HCT116 (cell line): ENCODE measurements at regions not wholly inside any gene's neighbourhood (a gene's known extent, or its start where the extent isn't known, plus 50 kb on each side); places are given as distances from the start of the nearest gene placed in this dataset.

Experiments used
- ATAC-seq: fragments of 200-7000 bp; cut with Tn5 transposase; 2 replicates; pipeline ENCODE4 v1.9.1; 2020; ENCODE audit warnings: mild to moderate bottlenecking, moderate library complexity
- BruUV-seq: library from RNA; stranded (reverse); fragments of 400-500 nt; replicated peaks from 2 replicates; lab custom pipeline; 2021; lab: Mats Ljungman, UMichigan
- CTCF ChIA-PET: fragments of 300-600 bp; sonication (Branson Sonifier 250); formaldehyde crosslinking; loops from one replicate; lab custom pipeline; 2021; ENCODE audit warnings: antibody characterized with exemption; lab: Charles Lee
- POLR2A ChIA-PET: fragments of 300-600, 350-600 bp; sonication (Branson Sonifier 250); formaldehyde crosslinking; loops from one replicate; lab custom pipeline; 2021; ENCODE audit warnings: antibody characterized with exemption; lab: Charles Lee
- RAD21 ChIA-PET, 2 experiments: fragments of 300-600 bp; sonication (Branson Sonifier 250); formaldehyde crosslinking; loops; one replicate each; lab custom pipeline; 2023; ENCODE audit warnings: low total read pairs in 2 of 2; ENCODE audit not compliant: uncharacterized antibody in 2 of 2, unreplicated experiment in 2 of 2, low non-redundant PET in 1 of 2; lab: Charles Lee
- DNase-seq: peaks from one replicate; pipeline ENCODE4 v3.0.0-alpha.2; 2010; ENCODE audit warnings: low read depth, low spot score
- H2AFZ ChIP-seq: fragments of 200-600 bp; shearing (Covaris generic), sonication (generic); 2 replicates; pipeline ENCODE4 v1.6.1; 2017; ENCODE audit warnings: low read depth, mixed run types, mixed read lengths, antibody characterized with exemption, low read length; ENCODE audit not compliant: poor library complexity, severe bottlenecking
- H3K27ac ChIP-seq: 2 replicates; pipeline ENCODE4 v1.5.1; 2012; ENCODE audit warnings: low read depth, low read length
- H3K27me3 ChIP-seq: fragments of 200-600 bp; sonication (generic); 2 replicates; pipeline ENCODE4 v1.6.1; 2016; ENCODE audit warnings: mixed run types, low read length, mixed read lengths; ENCODE audit not compliant: insufficient read depth
- H3K36me3 ChIP-seq, 2 experiments: fragments of 200-500 bp in 1 of 2; fragments of 200-600 bp in 1 of 2; sonication (Bioruptor generic) in 1 of 2; sonication (generic) in 1 of 2; 2 replicates each; pipeline versions ENCODE4 v1.5.1 to v1.6.1; 2014 to 2016; ENCODE audit warnings: low read length in 2 of 2, inconsistent platforms in 1 of 2, mixed read lengths in 1 of 2, mixed run types in 1 of 2; ENCODE audit not compliant: insufficient read depth in 2 of 2, control insufficient read depth in 1 of 2
- H3K4me1 ChIP-seq, 2 experiments: fragments of 200-600 bp in 1 of 2; sonication (generic) in 1 of 2; 2 replicates each; pipeline versions ENCODE4 v1.5.1 to v1.6.1; 2012 to 2017; ENCODE audit warnings: low read length in 2 of 2, inconsistent platforms in 1 of 2, mild to moderate bottlenecking in 1 of 2, mixed read lengths in 1 of 2, mixed run types in 1 of 2, moderate library complexity in 1 of 2; ENCODE audit not compliant: insufficient read depth in 2 of 2, control insufficient read depth in 1 of 2
- H3K4me2 ChIP-seq: fragments of 200-600 bp; sonication (generic); 2 replicates; pipeline ENCODE4 v1.6.1; 2017; ENCODE audit warnings: mixed run types, low read length, mixed read lengths
- H3K4me3 ChIP-seq, 2 experiments: fragments of 200-600 bp in 1 of 2; sonication (generic) in 1 of 2; replicated peaks in 1 of 2; 2 replicates each; pipeline ENCODE4 v1.5.1; 2011 to 2016; ENCODE audit warnings: low read length in 2 of 2, control low read depth in 1 of 2, low read depth in 1 of 2, mild to moderate bottlenecking in 1 of 2, mixed read lengths in 1 of 2, mixed run types in 1 of 2
- H3K79me2 ChIP-seq: fragments of 200-600 bp; sonication (generic); 2 replicates; pipeline ENCODE4 v1.6.1; 2017; ENCODE audit warnings: mild to moderate bottlenecking, mixed run types, low read length, moderate library complexity, mixed read lengths; ENCODE audit not compliant: insufficient read depth
- H3K9ac ChIP-seq: fragments of 200-600 bp; sonication (generic); 2 replicates; pipeline ENCODE4 v1.6.1; 2016; ENCODE audit warnings: low read length, mixed read lengths
- H3K9me2 ChIP-seq: fragments of 200-600 bp; sonication (generic), shearing (Covaris generic); 2 replicates; pipeline ENCODE4 v1.6.1; 2017; ENCODE audit warnings: mixed run types, mild to moderate bottlenecking, moderate library complexity; ENCODE audit not compliant: insufficient read depth
- H3K9me3 ChIP-seq, 2 experiments: fragments of 200-500 bp in 1 of 2; fragments of 200-600 bp in 1 of 2; sonication (Bioruptor generic) in 1 of 2; sonication (generic) in 1 of 2; 2 replicates each; pipeline ENCODE4 v1.6.1; 2014 to 2017; ENCODE audit warnings: low read length in 2 of 2, mixed read lengths in 2 of 2, inconsistent platforms in 1 of 2, low read depth in 1 of 2, mild to moderate bottlenecking in 1 of 2, mixed run types in 1 of 2, moderate library complexity in 1 of 2; ENCODE audit not compliant: control insufficient read depth in 1 of 2, insufficient read depth in 1 of 2
- H4K20me1 ChIP-seq: fragments of 200-600 bp; sonication (generic), shearing (Covaris generic); 2 replicates; pipeline ENCODE4 v1.6.1; 2017; ENCODE audit warnings: mixed run types, mild to moderate bottlenecking, moderate library complexity; ENCODE audit not compliant: insufficient read depth
- CBX3 ChIP-seq: IDR thresholded peaks from 2 replicates; pipeline ENCODE4 v1.6.1; 2012; ENCODE audit warnings: low read depth
- EGR1 ChIP-seq: IDR thresholded peaks from 2 replicates; pipeline ENCODE4 v1.6.1; 2012; ENCODE audit warnings: low read depth
- EZH2 ChIP-seq: fragments of 200-600 bp; sonication (generic); IDR thresholded peaks from 2 replicates; pipeline ENCODE4 v1.6.1; 2017; ENCODE audit warnings: antibody characterized with exemption, mixed run types
- EZH2phosphoT487 ChIP-seq: fragments of 200-600 bp; IDR thresholded peaks from 2 replicates; pipeline ENCODE4 v1.6.1; 2018; ENCODE audit warnings: antibody characterized with exemption, borderline replicate concordance
- FOSL1 ChIP-seq: IDR thresholded peaks from 2 replicates; pipeline ENCODE4 v1.6.1; 2012; ENCODE audit warnings: low read depth
- POLR2AphosphoS5 ChIP-seq: IDR thresholded peaks from 2 replicates; pipeline ENCODE4 v1.6.1; 2011; ENCODE audit warnings: mild to moderate bottlenecking, low read depth, low read length, moderate library complexity
- SRF ChIP-seq: IDR thresholded peaks from 2 replicates; pipeline ENCODE4 v1.6.1; 2012; ENCODE audit warnings: low read depth
- YY1 ChIP-seq: IDR thresholded peaks from 2 replicates; pipeline ENCODE4 v1.6.1; 2011; ENCODE audit warnings: low read length, low read depth, moderate library complexity, mild to moderate bottlenecking; ENCODE audit not compliant: insufficient replicate concordance; ENCODE audit errors: extremely low read depth
- ZBTB33 ChIP-seq: IDR thresholded peaks from 2 replicates; pipeline ENCODE4 v1.6.1; 2011; ENCODE audit warnings: mild to moderate bottlenecking, low read length, moderate library complexity; ENCODE audit not compliant: insufficient replicate concordance; ENCODE audit errors: extremely low read depth
- ZNF274 ChIP-seq: fragments of 200-500 bp; sonication (Bioruptor generic); IDR thresholded peaks from 2 replicates; pipeline ENCODE4 v1.6.1; 2014; ENCODE audit warnings: mild to moderate bottlenecking, low read depth, low read length, inconsistent platforms
- intact Hi-C: fragments of 100-400 bp; cut with micrococcal nuclease; formaldehyde crosslinking; loops from 2 replicates; pipeline ENCODE4 v1.10.0; 2022

- intact Hi-C loops = no loop called here
- Histone ChIP-seq H3K9me2 (no peaks in the 10 kb centered on the region), H3K36me3 (no peaks in the 10 kb centered on the region), H3K4me3 (no peak overlapping the region), H3K4me2 (no peak overlapping the region), H3K79me2 (no peaks in the 10 kb centered on the region), H3K9ac (no peak overlapping the region), H3K4me1 (no peaks in the 10 kb centered on the region), H3K27me3 (no peaks in the 10 kb centered on the region), H3K27ac (no peak overlapping the region), H4K20me1 (no peaks in the 10 kb centered on the region), H2AFZ (no peak overlapping the region), H3K9me3 (no peaks in the 10 kb centered on the region)
- DNase-seq (no peak), ATAC-seq (no peak)
- CTCF ChIA-PET = no interaction called here
- POLR2A ChIA-PET = no interaction called here
- no peak for TF ChIP-seq EZH2
- BruUV-seq = no TSS peak
- RAD21 ChIA-PET = interaction anchor here in 1 of 2 experiments (0.5 kb wide), 1 partner anchor 591 kb away, joined by 8 read pairs; no protein-coding TSS in a partner anchor
Observed at GRCh38 chr7:119408596-119408995, 864.4 kb upstream of the KCND2 start.

GRCh38 chr7:119413314-119413805, 859.6 kb upstream of the KCND2 start:
- Histone ChIP-seq H3K9ac (no peak overlapping the region), H3K9me2 (no peaks in the 10 kb centered on the region), H4K20me1 (no peaks in the 10 kb centered on the region), H3K27ac (no peak overlapping the region), H3K4me2 (no peak overlapping the region), H3K27me3 (no peaks in the 10 kb centered on the region), H3K79me2 (no peaks in the 10 kb centered on the region), H3K4me3 (no peak overlapping the region), H3K36me3 (no peaks in the 10 kb centered on the region), H2AFZ (no peak overlapping the region), H3K9me3 (no peaks in the 10 kb centered on the region), H3K4me1 (no peaks in the 10 kb centered on the region)
- no TSS peak for BruUV-seq
- ATAC-seq (no peak), DNase-seq (no peak)
- ChIA-PET POLR2A (no interaction called here), CTCF (no interaction called here), RAD21 (no interaction called here)
- intact Hi-C loops = no loop called here
- TF ChIP-seq SRF (no peak), ZBTB33 (no peak), ZNF274 (no peak), CBX3 (no peak), EZH2phosphoT487 (no peak), POLR2AphosphoS5 (no peak), FOSL1 (no peak), EZH2 (no peak), YY1 (no peak), EGR1 (no peak)
